HG03521 (cell line): ENCODE measurements at regions not wholly inside any gene's neighbourhood (a gene's known extent, or its start where the extent isn't known, plus 50 kb on each side); places are given as distances from the start of the nearest gene placed in this dataset.

Source experiments
- ATAC-seq: cut with Tn5 transposase; IDR thresholded peaks from one replicate; pipeline ENCODE4 v1.9.1; 2021; ENCODE audit warnings: mild to moderate bottlenecking, moderate library complexity; ENCODE audit not compliant: unreplicated experiment

- ATAC-seq: no peak
These were observed 115.7 kb upstream of the PPP2R3A start for GRCh38 chr3:135849827-135850226.

- no peak for ATAC-seq
These were observed 114.1 kb upstream of the PPP2R3A start for GRCh38 chr3:135851201-135852081.

GRCh38 chr3:135853981-135854380 is 111.5 kb upstream of the PPP2R3A start:
- ATAC-seq: no peak

GRCh38 chr3:135860761-135861160 is 104.8 kb upstream of the PPP2R3A start:
- no peak for ATAC-seq

GRCh38 chr3:135862361-135862760 is 103.2 kb upstream of the PPP2R3A start:
- ATAC-seq: no peak

GRCh38 chr3:135864060-135864459 is 101.5 kb upstream of the PPP2R3A start:
- no peak for ATAC-seq

- no peak for ATAC-seq
These were observed 100.4 kb upstream of the PPP2R3A start for GRCh38 chr3:135865085-135865484.

- ATAC-seq: no peak
These were observed 100.0 kb upstream of the PPP2R3A start for GRCh38 chr3:135865553-135865952.

DNA sequence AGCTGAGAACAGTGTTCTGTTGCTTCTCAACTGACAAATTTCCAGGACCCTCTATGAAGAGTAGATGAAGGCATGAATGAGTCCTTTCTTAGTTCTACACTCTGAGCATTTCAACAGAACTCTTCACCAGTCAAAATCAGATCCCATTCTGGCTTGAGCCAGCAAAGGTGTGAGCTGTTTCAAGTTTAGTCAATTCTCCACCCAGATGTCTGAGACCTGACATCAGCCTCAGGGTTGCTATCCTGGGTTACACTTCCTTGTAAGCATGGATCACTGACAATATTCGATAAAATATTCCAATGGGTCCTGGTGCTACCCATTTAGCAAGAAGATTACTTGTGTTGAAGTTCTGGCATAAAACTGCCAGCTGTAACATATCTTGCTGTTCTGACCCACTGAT is 97.6 kb upstream of the PPP2R3A start:
- no peak for ATAC-seq

DNA sequence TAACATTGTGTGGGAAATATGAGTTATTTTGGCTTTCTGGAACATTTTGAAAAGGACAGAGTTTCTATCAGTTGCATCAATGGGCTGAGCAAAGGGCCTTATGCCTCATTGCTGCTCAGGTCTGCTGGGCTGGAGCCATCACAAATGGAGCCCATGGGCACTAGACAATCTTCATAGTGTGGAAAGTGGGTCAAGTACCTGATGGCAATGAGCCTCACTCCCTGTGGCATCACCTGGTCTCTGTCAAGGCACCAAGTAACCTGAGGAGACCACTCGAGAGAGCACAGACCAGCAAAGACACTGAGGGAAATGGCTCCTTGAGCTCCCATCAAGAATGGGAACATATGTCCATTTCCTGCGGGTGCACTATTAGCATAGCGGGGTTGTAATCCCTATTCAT is 96.7 kb upstream of the PPP2R3A start:
- no peak for ATAC-seq

GRCh38 chr3:135869439-135870105 is 96.0 kb upstream of the PPP2R3A start:
- ATAC-seq: no peak

- no peak for ATAC-seq
These were observed 94.2 kb upstream of the PPP2R3A start for GRCh38 chr3:135871311-135871710.

DNA sequence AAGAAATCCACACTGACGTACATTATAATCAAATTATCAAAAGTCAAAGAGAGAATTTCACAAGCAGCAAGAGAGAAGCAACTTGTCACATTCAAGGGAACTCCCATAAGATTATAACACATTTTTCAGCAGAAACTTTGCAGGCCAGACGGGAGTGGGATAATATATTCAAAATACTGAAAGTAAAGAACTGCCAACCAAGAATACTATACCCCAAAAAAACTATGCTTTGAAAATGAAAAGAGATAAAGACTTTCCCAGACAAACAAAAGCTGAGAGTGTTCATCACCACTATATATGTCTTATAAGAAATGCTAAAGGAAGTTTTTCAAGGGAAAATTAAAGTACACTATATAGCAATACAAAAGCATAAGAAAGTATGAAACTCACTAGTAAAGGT is 91.5 kb upstream of the PPP2R3A start:
- ATAC-seq: no peak

GRCh38 chr3:135878501-135878900 is 87.0 kb upstream of the PPP2R3A start:
- no peak for ATAC-seq

GRCh38 chr3:135885885-135886284 is 79.6 kb upstream of the PPP2R3A start:
- ATAC-seq: no peak

- no peak for ATAC-seq
These were observed 78.3 kb upstream of the PPP2R3A start for GRCh38 chr3:135887220-135887619.

- ATAC-seq: no peak
These were observed 76.1 kb upstream of the PPP2R3A start for GRCh38 chr3:135889443-135889842.

DNA sequence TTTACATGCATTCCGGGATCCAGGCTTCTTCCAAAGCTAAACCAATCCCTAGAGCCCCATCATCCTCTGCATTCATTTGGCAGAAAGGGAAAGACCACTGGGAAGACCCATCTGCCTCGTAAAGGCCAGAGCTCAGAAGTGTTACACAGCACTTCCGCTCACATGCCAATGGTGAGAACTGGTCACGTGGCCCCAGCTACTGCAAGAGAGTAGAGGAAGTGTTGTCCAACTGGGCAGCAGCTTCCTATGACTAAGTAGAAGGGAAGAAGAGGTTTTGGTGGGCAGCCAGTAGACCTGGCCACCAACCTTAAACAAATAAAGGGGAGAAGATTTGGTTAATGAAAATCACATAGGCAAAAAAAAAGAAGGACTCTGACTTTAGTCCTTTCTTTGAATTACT is 74.4 kb upstream of the PPP2R3A start:
- no peak for ATAC-seq

DNA sequence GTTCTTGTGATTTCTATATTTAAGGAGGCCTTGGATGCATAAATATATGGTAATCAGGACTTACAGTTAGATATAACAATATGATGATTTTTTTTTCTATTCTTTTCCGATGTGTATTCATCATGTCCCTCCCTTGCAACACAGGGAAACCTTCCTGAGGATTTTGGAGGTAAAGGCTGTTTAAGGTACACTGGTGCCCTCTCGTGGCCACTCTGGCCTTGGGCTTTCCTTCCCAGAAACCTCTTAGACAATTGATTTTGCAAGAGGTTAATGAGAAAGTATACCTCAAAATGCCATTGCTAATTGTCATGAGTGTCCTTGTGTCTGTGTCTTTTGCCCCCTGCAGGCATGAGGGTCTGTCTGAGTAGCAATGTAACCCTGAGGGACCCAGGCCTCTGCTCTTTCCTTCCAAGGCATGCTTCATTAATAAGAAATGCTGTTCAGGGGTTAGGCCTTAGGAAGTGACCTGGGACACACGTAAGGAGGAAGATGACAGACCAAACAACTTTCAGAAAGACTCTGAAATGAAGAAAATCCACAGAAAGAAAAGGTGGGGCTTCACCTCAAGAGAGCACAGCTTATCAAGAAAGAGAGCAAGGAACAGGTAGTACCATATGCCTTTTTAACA is 70.3 kb upstream of the PPP2R3A start:
- no peak for ATAC-seq

- no peak for ATAC-seq
These were observed 69.8 kb upstream of the PPP2R3A start for GRCh38 chr3:135895734-135896121.

DNA sequence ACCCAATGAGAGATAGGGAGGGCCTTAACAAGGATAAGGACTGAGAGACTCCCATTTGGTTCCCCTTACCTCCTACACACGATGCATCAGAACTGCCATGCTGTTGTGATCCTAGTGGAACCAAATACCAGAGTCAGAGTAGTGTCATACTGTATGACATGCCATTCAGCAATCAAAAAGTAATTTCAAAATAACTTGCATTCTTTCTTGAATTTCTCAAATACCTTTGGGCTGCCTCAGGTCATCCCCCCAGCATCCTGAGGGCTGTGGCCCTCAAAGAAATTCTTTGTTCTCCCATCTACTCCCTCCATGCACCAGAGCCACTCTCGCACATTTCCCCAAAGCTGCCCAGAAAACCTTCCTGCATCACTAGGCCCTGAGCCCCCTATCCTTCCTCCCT is 68.9 kb upstream of the PPP2R3A start:
- ATAC-seq: no peak

- ATAC-seq: no peak
These were observed 67.8 kb upstream of the PPP2R3A start for GRCh38 chr3:135897715-135898114.
